ENCODE measurements at regions not wholly inside any gene's neighbourhood (a gene's known extent, or its start where the extent isn't known, plus 50 kb on each side); places are given as distances from the start of the nearest gene placed in this dataset.

DNA sequence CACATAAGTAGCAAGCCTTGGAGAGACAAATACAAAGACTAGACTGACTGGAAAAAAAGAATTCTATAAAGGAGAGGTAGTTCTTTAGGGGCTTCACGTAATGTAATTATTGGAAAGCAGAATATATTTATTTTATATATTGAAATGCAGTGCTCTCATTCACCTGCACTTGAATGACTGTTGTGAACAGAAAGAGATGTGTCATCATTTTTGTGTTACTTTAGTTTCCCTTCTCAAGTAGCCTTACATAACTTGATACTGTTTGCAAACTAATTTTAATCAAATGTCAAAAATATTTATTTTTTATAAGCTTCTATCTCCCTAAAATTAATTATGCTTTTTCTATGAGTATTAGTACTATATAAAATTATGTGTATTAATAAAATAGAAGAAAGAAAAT is 691.1 kb upstream of the FTMT start:
- intact Hi-C loops (cut with DNase I), result no loop called here
- Histone ChIP-seq H3K27ac (no peak overlapping the region), H3K4me1 (no peaks in the 10 kb centered on the region), H3K36me3 (no peaks in the 10 kb centered on the region), H3K9me3 (no peaks in the 10 kb centered on the region), H3K4me3 (no peak overlapping the region), H3K27me3 (no peaks in the 10 kb centered on the region)
- TF ChIP-seq POLR2A (IDR thresholded peaks at IDR 0.05), result no peak
- TF ChIP-seq, protein P1, sequence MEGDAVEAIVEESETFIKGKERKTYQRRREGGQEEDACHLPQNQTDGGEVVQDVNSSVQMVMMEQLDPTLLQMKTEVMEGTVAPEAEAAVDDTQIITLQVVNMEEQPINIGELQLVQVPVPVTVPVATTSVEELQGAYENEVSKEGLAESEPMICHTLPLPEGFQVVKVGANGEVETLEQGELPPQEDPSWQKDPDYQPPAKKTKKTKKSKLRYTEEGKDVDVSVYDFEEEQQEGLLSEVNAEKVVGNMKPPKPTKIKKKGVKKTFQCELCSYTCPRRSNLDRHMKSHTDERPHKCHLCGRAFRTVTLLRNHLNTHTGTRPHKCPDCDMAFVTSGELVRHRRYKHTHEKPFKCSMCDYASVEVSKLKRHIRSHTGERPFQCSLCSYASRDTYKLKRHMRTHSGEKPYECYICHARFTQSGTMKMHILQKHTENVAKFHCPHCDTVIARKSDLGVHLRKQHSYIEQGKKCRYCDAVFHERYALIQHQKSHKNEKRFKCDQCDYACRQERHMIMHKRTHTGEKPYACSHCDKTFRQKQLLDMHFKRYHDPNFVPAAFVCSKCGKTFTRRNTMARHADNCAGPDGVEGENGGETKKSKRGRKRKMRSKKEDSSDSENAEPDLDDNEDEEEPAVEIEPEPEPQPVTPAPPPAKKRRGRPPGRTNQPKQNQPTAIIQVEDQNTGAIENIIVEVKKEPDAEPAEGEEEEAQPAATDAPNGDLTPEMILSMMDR (IDR thresholded peaks at IDR 0.05), result no peak
- WGBS (ENCODE audit: insufficient coverage, low coverage, low lambda C conversion rate, missing lambda C conversion rate), result 24% methylated on average over 1 of the region's 1 CpG
- no peak for ATAC-seq
- no peak for DNase-seq

DNA sequence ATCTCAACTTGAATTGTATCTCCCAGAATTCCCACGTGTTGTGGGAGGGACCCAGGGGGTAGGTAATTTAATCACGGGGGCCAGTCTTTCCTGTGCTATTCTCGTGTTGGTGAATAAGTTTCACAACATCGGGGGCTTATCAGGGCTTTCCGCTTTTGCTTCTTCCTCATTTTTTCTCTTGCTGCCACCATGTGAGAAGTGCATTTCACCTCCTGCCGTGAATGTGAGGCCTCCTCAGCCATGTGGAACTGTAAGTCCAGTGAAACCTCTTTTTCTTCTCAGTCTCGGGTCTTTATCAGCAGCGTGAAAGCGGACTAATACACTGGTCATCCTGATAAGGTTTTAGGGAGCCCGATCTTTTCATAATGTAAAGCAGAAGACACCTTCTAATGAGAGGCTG is 687.0 kb upstream of the FTMT start:
- no peaks in the 10 kb centered on the region for H3K4me1 ChIP-seq
- no peaks in the 10 kb centered on the region for H3K36me3 ChIP-seq
- DNase-seq (no peak), ATAC-seq (no peak)
- TF ChIP-seq, protein P1 (IDR thresholded peaks at IDR 0.05), result no peak
- TF ChIP-seq POLR2A (IDR thresholded peaks at IDR 0.05), result no peak
- WGBS (ENCODE audit: insufficient coverage, low coverage, low lambda C conversion rate, missing lambda C conversion rate), result 32% methylated on average over 10 of the region's 10 CpGs
- H3K9me3 ChIP-seq, result no peaks in the 10 kb centered on the region
- no peaks in the 10 kb centered on the region for H3K27me3 ChIP-seq
- intact Hi-C loops (cut with DNase I), result no loop called here
- H3K27ac ChIP-seq, result no peak overlapping the region
- H3K4me3 ChIP-seq, result no peak overlapping the region

DNA sequence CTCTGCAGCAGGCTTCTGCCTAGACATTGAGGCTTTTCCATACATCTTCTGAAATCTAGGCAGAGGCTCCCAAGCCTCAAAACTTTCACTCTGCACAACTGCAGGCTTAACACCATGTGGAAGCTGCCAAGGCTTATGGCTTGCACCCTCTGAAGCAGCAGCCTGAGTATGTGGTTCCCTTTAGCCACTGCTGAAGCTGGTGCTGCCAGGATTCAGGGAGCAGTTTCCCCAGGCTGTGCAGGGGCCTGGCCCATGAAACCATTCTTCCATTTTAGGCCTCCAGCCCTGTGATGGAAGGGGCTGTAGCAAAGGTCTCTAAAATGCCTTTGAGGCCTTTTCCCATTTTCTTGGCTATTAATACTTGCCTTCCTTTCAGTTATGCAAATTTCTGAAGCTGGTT is 680.3 kb upstream of the FTMT start:
- no peak for ATAC-seq
- no peaks in the 10 kb centered on the region for H3K27me3 ChIP-seq

DNA sequence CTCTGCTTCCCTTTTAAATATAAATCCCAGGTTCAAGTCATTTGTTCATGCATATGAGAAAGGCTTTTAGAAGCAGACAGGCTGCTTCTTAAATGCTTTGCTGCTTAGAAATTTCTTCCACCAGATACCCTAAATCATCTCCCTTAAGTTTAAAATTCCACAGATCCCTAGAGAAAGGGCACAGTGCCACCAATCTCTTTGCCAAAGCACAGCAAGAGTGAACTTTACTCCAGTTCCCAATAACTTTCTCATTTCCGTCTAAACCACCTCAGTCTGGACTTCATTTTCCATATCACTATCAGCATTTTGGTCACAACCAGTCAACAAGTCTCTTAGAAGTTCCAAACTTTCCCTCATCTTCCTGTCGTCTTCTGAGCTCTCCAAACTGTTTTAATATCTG is 679.8 kb upstream of the FTMT start:
- intact Hi-C loops (cut with DNase I), result no loop called here
- no peak for DNase-seq
- Histone ChIP-seq H3K27ac (no peak overlapping the region), H3K4me3 (no peak overlapping the region), H3K9me3 (no peaks in the 10 kb centered on the region), H3K36me3 (no peaks in the 10 kb centered on the region), H3K4me1 (no peaks in the 10 kb centered on the region), H3K27me3 (no peaks in the 10 kb centered on the region)
- peak in 1 of 4 donors; percentile 42 for ATAC-seq
- 15% methylated on average over 2 of the region's 2 CpGs for WGBS (ENCODE audit: insufficient coverage, low coverage, low lambda C conversion rate, missing lambda C conversion rate)
- TF ChIP-seq, protein P1 (IDR thresholded peaks at IDR 0.05), result no peak
- TF ChIP-seq POLR2A (IDR thresholded peaks at IDR 0.05), result no peak

More for the DNA sequence above, 680.3 kb upstream of the FTMT start:
- intact Hi-C loops (cut with DNase I), result no loop called here
- DNase-seq, result no peak
- Histone ChIP-seq H3K9me3 (no peaks in the 10 kb centered on the region), H3K36me3 (no peaks in the 10 kb centered on the region), H3K4me3 (no peak overlapping the region), H3K4me1 (no peaks in the 10 kb centered on the region), H3K27ac (no peak overlapping the region)
- TF ChIP-seq POLR2A (IDR thresholded peaks at IDR 0.05), result no peak
- TF ChIP-seq, protein P1 (IDR thresholded peaks at IDR 0.05), result no peak

DNA sequence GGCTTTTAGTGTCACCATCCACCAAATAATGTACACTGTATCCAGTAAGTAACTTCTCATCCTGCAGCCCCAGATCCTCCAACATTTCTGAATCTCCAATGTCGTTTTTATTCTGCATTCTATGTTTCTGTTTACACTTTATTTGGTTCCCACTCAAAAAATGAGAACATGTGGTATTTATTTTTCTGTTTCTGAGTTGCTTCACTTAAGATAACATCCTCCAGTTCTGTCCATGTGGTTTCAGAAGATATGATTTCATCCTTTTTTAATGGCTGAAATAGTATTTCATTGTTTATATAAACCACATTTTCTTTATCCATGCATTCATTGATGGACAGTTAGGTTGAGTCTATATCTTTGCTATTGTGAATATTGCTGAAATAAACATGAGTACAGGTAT is 677.3 kb upstream of the FTMT start:
- no peaks in the 10 kb centered on the region for H3K4me1 ChIP-seq
- no peak overlapping the region for H3K4me3 ChIP-seq
- DNase-seq (no peak), ATAC-seq (no peak)
- H3K27ac ChIP-seq, result no peak overlapping the region
- no peaks in the 10 kb centered on the region for H3K27me3 ChIP-seq
- intact Hi-C loops (cut with DNase I), result no loop called here
- H3K36me3 ChIP-seq, result no peaks in the 10 kb centered on the region
- 0% methylated on average over 1 of the region's 1 CpG for WGBS (ENCODE audit: insufficient coverage, low coverage, low lambda C conversion rate, missing lambda C conversion rate)
- no peaks in the 10 kb centered on the region for H3K9me3 ChIP-seq
- TF ChIP-seq POLR2A (IDR thresholded peaks at IDR 0.05), result no peak
- TF ChIP-seq, protein P1 (IDR thresholded peaks at IDR 0.05), result no peak
